ENCODE measurements at regions not wholly inside any gene's neighbourhood (a gene's known extent, or its start where the extent isn't known, plus 50 kb on each side); places are given as distances from the start of the nearest gene placed in this dataset.

DNA sequence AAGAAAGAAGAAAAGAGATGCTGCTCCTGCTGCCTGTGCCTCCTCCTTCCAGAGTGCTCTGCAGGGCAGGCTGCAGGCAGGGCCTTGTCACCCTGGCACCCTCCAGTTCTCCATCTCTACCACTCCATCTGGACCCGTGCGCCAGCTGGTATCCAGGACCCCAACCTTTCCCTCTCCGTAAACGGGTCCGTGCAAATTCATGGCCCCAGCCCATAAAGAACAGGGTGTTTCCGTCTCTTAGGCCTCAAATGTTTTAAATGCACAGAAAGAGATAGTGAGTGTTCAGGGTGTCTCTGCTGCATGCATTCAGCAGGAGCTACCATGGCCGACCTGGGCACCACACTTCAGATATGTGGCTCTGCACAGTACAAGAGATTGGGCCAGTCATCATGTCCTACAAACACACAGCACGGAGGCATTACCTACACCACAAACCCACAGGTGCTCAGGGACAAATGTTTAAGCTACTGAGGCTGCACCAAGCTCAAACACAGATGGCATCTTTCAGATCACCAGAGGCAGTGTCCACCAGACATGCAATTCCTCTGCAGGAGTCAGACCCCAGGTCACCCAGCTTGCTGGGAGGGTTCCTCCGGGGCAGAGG lies 258.1 kb downstream of the DLL1 start:
- TF ChIP-seq, protein P1, sequence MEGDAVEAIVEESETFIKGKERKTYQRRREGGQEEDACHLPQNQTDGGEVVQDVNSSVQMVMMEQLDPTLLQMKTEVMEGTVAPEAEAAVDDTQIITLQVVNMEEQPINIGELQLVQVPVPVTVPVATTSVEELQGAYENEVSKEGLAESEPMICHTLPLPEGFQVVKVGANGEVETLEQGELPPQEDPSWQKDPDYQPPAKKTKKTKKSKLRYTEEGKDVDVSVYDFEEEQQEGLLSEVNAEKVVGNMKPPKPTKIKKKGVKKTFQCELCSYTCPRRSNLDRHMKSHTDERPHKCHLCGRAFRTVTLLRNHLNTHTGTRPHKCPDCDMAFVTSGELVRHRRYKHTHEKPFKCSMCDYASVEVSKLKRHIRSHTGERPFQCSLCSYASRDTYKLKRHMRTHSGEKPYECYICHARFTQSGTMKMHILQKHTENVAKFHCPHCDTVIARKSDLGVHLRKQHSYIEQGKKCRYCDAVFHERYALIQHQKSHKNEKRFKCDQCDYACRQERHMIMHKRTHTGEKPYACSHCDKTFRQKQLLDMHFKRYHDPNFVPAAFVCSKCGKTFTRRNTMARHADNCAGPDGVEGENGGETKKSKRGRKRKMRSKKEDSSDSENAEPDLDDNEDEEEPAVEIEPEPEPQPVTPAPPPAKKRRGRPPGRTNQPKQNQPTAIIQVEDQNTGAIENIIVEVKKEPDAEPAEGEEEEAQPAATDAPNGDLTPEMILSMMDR (IDR thresholded peaks at IDR 0.05; ENCODE audit: low read length, missing control alignments), result no peak
- H3K4me3 ChIP-seq (replicated peaks; ENCODE audit: low read depth, low read length), result no peak overlapping the region
- DNase-seq (ENCODE audit: low read depth), result no peak

DNA sequence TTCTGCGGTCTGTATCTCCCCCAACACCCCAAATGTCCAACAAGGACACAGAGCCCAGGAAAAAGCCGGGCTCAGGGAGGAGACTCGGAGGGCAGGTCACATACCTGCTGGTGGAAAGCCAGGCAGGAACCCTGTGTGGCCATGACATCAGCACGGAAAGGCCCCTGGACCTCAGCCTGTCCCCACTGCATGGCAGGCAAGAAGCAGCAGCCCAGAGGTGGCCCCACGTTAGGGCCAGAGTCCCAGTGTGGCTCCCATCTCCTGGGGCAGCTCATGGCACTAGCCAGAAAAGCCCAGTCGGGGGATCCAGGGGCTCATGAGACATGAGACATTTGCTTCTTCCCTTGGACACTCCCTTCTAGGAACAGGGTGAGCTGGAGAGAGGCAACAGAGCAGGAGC lies 258.7 kb downstream of the DLL1 start:
- TF ChIP-seq, protein P1 (IDR thresholded peaks at IDR 0.05; ENCODE audit: low read length, missing control alignments), result no peak
- DNase-seq (ENCODE audit: low read depth), result no peak
- no peak overlapping the region for H3K4me3 ChIP-seq (replicated peaks; ENCODE audit: low read depth, low read length)

DNA sequence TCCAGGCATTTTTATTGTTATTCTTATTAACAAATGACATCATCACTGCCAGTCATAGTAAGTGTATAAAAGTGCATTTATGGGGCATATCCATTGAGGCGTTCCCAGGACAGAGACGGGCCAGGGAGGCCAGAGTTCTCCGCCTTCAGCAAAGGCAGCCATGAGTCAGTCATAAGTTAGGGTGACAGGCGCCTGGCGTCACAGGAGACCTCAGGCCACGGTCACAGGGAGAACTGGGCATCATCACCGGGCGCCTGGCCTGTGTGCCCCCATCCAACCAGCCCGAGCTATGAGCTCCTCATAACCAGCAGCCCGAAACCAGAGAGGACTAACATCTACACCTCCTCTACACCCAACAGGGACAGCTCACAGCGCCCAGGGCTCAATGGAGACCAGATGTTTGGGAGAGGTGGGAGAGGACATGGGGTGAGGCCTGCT lies 259.2 kb downstream of the DLL1 start:
- TF ChIP-seq, protein P1 (IDR thresholded peaks at IDR 0.05; ENCODE audit: low read length, missing control alignments), result no peak
- no peak for DNase-seq (ENCODE audit: low read depth)
- H3K4me3 ChIP-seq (replicated peaks; ENCODE audit: low read depth, low read length), result no peak overlapping the region

DNA sequence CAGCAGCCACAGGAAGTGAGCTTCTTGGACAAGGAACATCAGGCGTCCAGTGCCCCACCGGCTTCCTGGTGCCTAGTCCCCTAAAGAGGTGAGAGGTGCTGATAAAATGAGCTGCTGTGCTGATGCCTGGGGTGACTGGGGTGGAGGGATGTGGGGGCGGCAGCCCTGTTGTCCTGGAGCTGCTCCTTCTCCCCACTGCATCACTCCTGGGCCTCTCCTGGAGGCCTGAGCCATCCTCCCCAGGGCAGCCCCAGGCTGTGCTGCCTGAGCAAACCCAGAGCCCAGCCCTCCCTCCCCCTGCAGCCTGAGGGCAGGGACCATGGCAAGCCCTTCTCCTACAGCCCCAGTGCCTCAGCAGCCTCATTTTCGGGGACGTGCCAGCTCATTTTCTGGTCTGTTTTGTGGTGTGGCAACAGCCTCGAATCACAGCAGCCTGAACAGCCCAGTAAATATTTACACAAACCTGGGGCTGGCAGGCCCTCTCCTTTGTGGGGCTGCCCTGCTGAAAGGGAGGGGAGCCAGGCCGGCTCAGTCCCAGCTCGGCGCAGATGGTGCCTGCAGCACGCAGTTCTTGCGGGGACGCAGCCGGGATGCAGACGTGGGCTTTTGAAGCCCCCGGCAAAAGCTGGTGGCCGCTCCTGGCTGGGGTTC lies 259.9 kb downstream of the DLL1 start:
- no peak for DNase-seq (ENCODE audit: low read depth)
- TF ChIP-seq, protein P1 (IDR thresholded peaks at IDR 0.05; ENCODE audit: low read length, missing control alignments), result no peak

DNA sequence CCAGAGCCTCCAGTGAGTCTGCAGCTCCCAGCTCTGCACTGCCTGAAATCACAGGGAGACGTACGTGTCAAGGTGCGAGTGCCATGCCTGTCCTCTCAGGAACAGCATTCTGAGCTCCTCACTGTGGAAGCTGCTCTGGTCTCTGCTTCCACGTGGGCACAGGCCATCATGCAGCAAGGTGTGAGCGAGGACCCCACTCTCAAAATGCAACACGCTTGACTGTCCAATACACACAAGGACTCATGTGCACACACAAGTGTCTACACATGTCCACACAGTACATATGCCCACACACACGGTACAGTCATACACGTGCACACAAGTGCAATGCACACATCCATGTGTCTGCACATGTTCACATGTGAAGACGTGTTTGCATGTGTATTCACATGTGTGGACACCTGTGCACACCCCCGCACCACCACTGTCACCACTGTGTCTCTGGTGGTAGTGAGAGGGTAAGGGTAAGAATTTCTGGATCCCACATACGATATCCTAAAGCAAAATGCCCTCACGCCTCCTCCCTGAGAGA lies 260.5 kb downstream of the DLL1 start:
- H3K4me3 ChIP-seq (replicated peaks; ENCODE audit: low read depth, low read length), result no peak overlapping the region
- TF ChIP-seq, protein P1 (IDR thresholded peaks at IDR 0.05; ENCODE audit: low read length, missing control alignments), result no peak
- DNase-seq (ENCODE audit: low read depth), result no peak

More for the DNA sequence above, 259.9 kb downstream of the DLL1 start:
- H3K4me3 ChIP-seq (replicated peaks; ENCODE audit: low read depth, low read length), result no peak overlapping the region

DNA sequence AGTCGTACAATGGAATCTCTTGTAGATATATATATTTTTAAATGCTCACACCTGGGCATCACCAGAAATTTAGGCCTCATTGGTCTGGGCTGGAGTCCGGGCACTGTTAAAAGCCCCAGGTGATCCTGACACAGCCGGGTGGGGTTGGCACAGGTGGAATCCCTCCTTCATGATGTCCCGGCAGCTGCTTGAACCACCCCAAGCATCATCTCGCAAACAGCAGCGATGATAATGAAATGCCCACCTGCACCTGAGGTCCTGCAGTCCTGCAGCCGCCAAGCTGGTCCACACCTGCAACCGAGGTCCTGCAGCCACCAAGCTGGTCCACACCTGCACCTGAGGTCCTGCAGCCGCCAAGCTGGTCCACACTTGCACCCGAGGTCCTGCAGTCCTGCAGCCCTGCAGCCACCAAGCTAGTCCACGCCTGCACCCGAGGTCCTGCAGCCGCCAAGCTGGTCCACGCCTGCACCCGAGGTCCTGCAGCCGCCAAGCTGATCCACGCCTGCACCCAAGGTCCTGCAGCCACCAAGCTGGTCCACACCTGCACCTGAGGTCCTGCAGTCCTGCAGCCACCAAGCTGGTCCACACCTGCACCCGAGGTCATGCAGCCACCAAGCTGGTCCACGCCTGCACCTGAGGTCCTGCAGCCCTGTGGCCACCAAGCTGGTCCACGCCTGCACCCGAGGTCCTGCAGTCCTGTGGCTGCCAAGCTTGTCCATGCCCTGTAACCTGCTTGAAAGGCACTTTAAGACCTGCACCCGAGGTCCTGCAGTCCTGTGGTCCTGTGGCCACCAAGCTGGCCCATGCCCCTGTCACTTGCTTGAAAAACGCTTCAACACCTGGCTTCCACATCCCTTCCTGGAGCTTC lies 261.2 kb downstream of the DLL1 start:
- DNase-seq (ENCODE audit: low read depth), result no peak
- TF ChIP-seq, protein P1 (IDR thresholded peaks at IDR 0.05; ENCODE audit: low read length, missing control alignments), result no peak
- no peak overlapping the region for H3K4me3 ChIP-seq (replicated peaks; ENCODE audit: low read depth, low read length)

All from fibroblast of pulmonary artery (primary cell).